IMR-90 (cell line): ENCODE measurements at regions not wholly inside any gene's neighbourhood (a gene's known extent, or its start where the extent isn't known, plus 50 kb on each side); places are given as distances from the start of the nearest gene placed in this dataset.

ENCODE experiments used
- CHD1 ChIP-seq: IDR thresholded peaks from 2 replicates; pipeline ENCODE4 v1.6.1; 2012; ENCODE audit warnings: low read depth, low read length, improper control_type of control experiment
- CTCF ChIP-seq: conservative IDR thresholded peaks from 2 replicates; pipeline ENCODE4 v1.5.1; 2012; ENCODE audit warnings: mild to moderate bottlenecking, low read depth, low read length, improper control_type of control experiment
- POLR2A ChIP-seq: IDR thresholded peaks from 2 replicates; pipeline ENCODE4 v1.6.1; 2012; ENCODE audit warnings: mild to moderate bottlenecking, low read depth, low read length
- TF ChIP-seq, protein P1 (sequence below): fragments of 150-350 bp; IDR thresholded peaks from 2 replicates; pipeline ENCODE4 v1.6.1; 2016; ENCODE audit warnings: low read depth, mild to moderate bottlenecking, low read length, moderate library complexity, borderline replicate concordance

DNA sequence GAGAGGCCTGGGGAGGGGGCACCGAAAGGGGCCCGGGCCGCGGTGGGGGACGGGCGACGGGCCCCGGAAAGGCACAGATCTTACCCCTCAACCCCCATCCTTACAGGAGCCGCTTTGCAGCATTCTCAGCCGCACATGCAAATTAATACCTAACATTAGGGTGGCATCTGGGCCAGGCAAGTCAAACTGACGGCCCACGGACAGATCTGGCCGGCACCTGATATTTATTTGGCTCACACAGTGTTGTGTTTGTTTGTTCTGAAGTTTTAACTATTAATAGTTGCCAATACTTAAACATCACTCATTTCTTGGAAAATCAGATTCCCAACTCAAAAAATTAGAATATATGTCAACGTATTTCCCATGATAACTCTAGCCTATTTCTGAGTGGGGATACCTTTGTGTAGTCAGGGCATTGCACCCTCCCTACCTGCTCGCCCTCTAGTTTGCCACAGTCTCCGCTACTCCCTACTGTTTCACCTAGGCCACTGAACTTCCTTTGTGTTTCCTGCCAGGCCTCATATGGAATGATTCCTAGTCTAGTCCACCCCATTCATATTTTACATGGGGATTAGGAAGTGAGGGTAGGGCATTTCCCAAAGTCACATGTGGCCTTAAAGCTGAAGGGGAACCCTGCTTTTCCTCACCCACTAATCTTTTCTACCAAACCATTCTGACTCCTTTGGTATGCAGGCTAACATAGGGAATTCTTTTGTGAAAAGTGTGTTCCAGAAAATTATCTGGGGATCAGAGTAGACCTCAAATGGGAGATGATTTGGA, 71.9 kb upstream of the LARP1 start:
- no peak for TF ChIP-seq POLR2A
- TF ChIP-seq CHD1: no peak
- TF ChIP-seq CTCF: no peak
- TF ChIP-seq, protein P1, sequence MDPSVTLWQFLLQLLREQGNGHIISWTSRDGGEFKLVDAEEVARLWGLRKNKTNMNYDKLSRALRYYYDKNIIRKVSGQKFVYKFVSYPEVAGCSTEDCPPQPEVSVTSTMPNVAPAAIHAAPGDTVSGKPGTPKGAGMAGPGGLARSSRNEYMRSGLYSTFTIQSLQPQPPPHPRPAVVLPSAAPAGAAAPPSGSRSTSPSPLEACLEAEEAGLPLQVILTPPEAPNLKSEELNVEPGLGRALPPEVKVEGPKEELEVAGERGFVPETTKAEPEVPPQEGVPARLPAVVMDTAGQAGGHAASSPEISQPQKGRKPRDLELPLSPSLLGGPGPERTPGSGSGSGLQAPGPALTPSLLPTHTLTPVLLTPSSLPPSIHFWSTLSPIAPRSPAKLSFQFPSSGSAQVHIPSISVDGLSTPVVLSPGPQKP: no peak
